Endothelial cell of umbilical vein (primary cell): ENCODE measurements at regions not wholly inside any gene's neighbourhood (a gene's known extent, or its start where the extent isn't known, plus 50 kb on each side); places are given as distances from the start of the nearest gene placed in this dataset.

Source experiments
- EZH2 ChIP-seq: IDR thresholded peaks from 2 replicates; pipeline ENCODE4 v1.6.1; 2012; ENCODE audit warnings: borderline replicate concordance, low read depth, mild to moderate bottlenecking, moderate library complexity, low read length, inconsistent platforms; ENCODE audit not compliant: severe bottlenecking
- GATA2 ChIP-seq: IDR thresholded peaks from 2 replicates; pipeline ENCODE4 v1.7.0; 2011; ENCODE audit warnings: low read depth, mild to moderate bottlenecking, moderate library complexity, mixed read lengths, low read length; ENCODE audit not compliant: insufficient read length, insufficient read depth
- POLR2AphosphoS5 ChIP-seq: IDR thresholded peaks from 2 replicates; pipeline ENCODE4 v1.6.1; 2012; ENCODE audit warnings: low read depth, mild to moderate bottlenecking, control low read depth, low read length, moderate library complexity; ENCODE audit not compliant: insufficient read depth
- TF ChIP-seq, protein P1 (sequence below), 2 donors: IDR thresholded peaks; 1 replicate in 1 of 2; 2 replicates in 1 of 2; pipeline ENCODE4 v1.5.1; 2011; ENCODE audit warnings: low read length in 2 of 2, mild to moderate bottlenecking in 2 of 2, moderate library complexity in 2 of 2, control low read depth in 1 of 2, inconsistent platforms in 1 of 2, low read depth in 1 of 2; ENCODE audit not compliant: insufficient read depth in 1 of 2; ENCODE audit errors: extremely low read depth in 1 of 2

DNA sequence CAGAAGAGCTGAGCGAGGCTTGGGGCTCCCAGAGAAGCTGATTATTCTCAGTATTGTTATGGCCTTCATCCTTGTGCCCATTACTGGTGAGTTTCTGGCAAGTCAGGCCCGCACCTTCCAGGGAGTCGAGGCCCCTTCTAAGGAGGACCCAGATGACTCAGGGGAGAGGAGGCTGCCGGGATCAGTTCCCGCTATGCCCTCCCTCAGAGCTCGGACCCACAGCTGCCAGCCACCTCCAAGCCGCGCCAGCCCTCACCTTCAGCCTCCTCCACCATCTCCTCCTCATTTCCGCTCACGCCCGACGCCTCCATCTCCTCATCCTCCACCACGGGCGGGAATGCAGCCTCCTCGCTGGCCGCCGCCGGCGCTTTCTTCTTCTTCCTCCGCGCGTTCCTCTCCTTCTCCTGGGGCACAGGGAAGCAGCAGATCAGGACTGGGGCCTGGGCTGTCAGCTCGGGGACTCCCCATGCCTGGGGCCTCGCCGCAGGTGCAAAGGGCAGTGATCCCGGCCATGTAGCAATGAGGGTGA, 83.2 kb downstream of the RFLNA start:
- peak; percentile 12 for TF ChIP-seq POLR2AphosphoS5
- TF ChIP-seq EZH2 = no peak
- TF ChIP-seq, protein P1, sequence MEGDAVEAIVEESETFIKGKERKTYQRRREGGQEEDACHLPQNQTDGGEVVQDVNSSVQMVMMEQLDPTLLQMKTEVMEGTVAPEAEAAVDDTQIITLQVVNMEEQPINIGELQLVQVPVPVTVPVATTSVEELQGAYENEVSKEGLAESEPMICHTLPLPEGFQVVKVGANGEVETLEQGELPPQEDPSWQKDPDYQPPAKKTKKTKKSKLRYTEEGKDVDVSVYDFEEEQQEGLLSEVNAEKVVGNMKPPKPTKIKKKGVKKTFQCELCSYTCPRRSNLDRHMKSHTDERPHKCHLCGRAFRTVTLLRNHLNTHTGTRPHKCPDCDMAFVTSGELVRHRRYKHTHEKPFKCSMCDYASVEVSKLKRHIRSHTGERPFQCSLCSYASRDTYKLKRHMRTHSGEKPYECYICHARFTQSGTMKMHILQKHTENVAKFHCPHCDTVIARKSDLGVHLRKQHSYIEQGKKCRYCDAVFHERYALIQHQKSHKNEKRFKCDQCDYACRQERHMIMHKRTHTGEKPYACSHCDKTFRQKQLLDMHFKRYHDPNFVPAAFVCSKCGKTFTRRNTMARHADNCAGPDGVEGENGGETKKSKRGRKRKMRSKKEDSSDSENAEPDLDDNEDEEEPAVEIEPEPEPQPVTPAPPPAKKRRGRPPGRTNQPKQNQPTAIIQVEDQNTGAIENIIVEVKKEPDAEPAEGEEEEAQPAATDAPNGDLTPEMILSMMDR (IDR thresholded peaks at IDR 0.05; ENCODE audit: extremely low read depth in 1 of 2, insufficient read depth in 1 of 2, low read depth in 1 of 2, low read length in 2 of 2) = no peak
- no peak for TF ChIP-seq GATA2
